Dendritic cell treated with granulocyte-macrophage colony-stimulating factor and Interleukin-4, amounts not matched to agents 40 ng/mL and 50 ng/mL, for 4 days (primary cell): ENCODE measurements at regions not wholly inside any gene's neighbourhood (a gene's known extent, or its start where the extent isn't known, plus 50 kb on each side); places are given as distances from the start of the nearest gene placed in this dataset.
"Not testable (repeated sequence)": the region's sequence is repeated elsewhere in the genome, so short reads cannot be mapped to it uniquely, and the experiment has no call there.

Experiments
- H3K27ac Mint-ChIP-seq: one replicate; pipeline ENCODE4 v1.8.0; 2022; ENCODE audit warnings: mild to moderate bottlenecking, mixed read lengths
- H3K27me3 Mint-ChIP-seq: one replicate; pipeline ENCODE4 v1.8.0; 2022; ENCODE audit warnings: mild to moderate bottlenecking, mixed read lengths
- H3K36me3 Mint-ChIP-seq: one replicate; pipeline ENCODE4 v1.8.0; 2022; ENCODE audit warnings: low read depth, mixed read lengths
- H3K4me1 Mint-ChIP-seq: one replicate; pipeline ENCODE4 v1.8.0; 2022; ENCODE audit warnings: low read depth, mixed read lengths
- H3K4me3 Mint-ChIP-seq: one replicate; pipeline ENCODE4 v1.8.0; 2022; ENCODE audit warnings: mild to moderate bottlenecking, moderate library complexity, mixed read lengths
- H3K9me3 Mint-ChIP-seq: one replicate; pipeline ENCODE4 v1.8.0; 2022; ENCODE audit warnings: mixed read lengths
- intact Hi-C: fragments of 100-400 bp; cut with micrococcal nuclease; formaldehyde crosslinking; loops from one replicate; pipeline ENCODE4 v1.15.0; 2022

DNA sequence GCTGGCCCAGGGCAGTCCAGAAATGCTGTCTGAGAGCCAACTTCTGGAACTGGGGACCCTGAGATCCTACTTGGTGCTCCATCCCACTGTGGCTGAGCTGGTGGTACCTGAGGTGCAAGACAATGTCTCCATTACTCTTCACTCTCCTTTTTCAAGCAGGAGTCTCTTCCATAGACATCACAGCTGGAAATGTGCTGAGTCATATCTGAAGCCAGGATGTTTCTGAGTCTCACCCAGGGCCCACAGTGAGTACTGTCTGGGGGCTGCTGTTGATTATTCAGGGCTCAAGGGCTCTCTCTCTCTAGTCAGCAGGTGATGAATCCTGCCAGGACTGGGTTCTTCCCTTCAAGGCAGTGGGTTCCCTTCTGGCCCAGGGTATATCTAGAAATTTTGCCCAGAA lies 145.2 kb upstream of the TAS2R1 start:
- peaks cover 14% of the 10 kb centered on the region for H3K9me3 Mint-ChIP-seq
- intact Hi-C loops = no loop called here
- H3K27me3 Mint-ChIP-seq = no peaks in the 10 kb centered on the region
- no peak overlapping the region for H3K27ac Mint-ChIP-seq
- no peaks in the 10 kb centered on the region for H3K4me1 Mint-ChIP-seq
- no peak overlapping the region for H3K4me3 Mint-ChIP-seq
- H3K36me3 Mint-ChIP-seq = no peaks in the 10 kb centered on the region

DNA sequence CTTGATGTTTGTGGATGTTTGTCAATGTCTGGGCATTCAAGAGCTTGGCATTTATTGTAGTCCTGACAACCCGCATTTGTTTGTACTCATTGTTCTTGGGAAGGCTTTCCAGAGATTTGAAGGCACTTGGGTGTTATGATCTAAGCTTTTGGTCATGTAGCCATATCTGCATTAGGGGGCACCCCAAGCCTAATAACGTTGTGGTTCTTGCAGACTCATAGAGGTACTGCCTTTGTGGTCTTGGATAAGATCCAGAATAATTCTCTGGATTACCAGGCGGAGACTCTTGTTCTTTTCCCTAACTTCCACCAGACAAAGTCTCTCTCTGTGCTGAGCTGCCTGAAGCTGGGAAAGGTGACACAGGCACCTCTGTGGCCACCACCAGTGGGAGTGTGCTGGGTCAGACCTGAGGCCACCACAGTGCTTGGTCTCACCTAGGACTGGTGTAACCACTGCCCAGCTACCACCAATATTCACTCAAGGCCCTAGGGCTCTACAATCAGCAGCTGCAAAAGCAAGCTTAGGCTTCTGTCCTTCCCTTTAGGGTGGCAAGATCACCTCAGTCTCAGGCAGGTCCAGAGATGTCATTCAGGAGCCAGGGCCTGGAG lies 144.4 kb upstream of the TAS2R1 start:
- Mint-ChIP-seq H3K4me1 (no peaks in the 10 kb centered on the region), H3K27ac (no peak overlapping the region), H3K4me3 (no peak overlapping the region), H3K27me3 (no peaks in the 10 kb centered on the region), H3K9me3 (peaks cover 8% of the 10 kb centered on the region), H3K36me3 (no peaks in the 10 kb centered on the region)
- intact Hi-C loops = no loop called here

DNA sequence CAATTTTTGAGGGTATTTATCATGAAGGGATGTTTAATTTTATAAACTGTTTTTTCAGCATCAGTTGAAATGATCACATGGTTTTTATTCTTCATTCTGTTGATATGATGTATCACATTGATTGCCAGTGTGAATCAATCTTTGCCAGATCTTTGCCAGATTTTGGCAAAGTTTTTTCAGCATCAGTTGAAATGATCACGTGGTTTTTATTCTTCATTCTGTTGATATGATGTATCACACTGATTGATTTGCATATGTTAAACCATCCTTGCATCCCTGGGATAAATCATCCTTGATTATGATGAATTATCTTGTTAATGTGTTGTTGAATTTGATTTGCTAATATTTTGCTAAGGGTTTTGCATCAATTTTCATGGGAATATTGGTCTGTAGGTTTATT lies 140.9 kb upstream of the TAS2R1 start:
- Mint-ChIP-seq H3K27me3 (no peaks in the 10 kb centered on the region), H3K36me3 (no peaks in the 10 kb centered on the region), H3K9me3 (peaks cover under 1% of the 10 kb centered on the region), H3K4me3 (no peak overlapping the region), H3K4me1 (no peaks in the 10 kb centered on the region), H3K27ac (no peak overlapping the region)
- intact Hi-C loops = no loop called here

DNA sequence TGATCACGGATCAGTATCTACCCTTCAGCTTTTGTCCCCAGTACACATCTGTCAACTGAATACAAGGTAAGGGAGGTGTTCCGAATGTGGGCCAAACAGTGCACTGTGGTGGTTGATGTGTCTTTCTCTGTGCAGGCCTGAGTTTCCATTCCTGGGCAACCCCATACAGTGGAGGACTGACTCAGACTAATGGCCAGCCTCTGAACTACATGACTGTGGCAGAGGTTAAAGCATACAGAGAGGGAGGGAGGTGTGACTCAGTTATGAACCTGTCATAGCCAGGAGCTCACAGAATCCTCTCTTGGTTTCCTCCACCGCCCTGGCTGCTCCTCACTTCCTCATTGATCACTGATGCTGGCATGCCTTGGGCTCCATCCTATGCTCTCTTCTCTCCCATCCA lies 136.4 kb upstream of the TAS2R1 start:
- Mint-ChIP-seq H3K27ac (no peak overlapping the region), H3K4me1 (no peaks in the 10 kb centered on the region), H3K27me3 (no peaks in the 10 kb centered on the region), H3K36me3 (no peaks in the 10 kb centered on the region), H3K4me3 (no peak overlapping the region), H3K9me3 (no peaks in the 10 kb centered on the region)
- intact Hi-C loops = no loop called here

DNA sequence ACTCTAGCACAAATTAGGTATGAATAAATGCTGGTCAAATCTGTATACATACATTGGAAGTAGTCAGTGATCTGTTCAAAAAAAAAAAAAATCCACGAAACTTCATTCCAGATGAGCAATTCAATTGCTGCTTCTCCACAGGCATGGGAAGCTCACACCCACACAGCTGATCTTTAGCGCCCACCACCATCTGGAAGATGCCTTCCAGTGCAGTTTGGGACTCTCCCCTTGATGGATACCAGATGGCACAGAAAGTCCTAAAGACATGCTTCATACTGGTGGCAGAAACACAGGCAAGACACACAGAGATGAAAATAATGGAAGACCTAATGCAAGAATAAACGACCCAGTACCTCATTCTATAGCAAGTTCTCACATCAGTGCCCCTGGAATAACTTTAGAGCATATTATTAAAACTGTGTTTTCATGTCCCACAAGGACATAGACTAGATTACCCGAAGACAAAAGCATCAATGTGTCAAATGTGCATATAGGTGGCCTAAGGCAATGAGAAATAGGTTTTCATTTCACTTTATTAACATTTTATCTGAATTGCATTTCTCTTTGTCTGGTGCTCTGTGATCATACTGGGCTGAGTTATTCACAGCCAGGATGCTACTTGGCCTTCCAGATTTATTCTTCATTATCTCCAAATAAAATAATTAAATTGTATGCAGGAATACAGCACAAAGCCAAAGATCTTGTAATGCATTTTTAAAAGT lies 135.4 kb upstream of the TAS2R1 start:
- H3K4me3 Mint-ChIP-seq = no peak overlapping the region
- no peaks in the 10 kb centered on the region for H3K4me1 Mint-ChIP-seq
- no peaks in the 10 kb centered on the region for H3K9me3 Mint-ChIP-seq
- H3K27ac Mint-ChIP-seq = no peak overlapping the region
- intact Hi-C loops = no loop called here
- no peaks in the 10 kb centered on the region for H3K36me3 Mint-ChIP-seq
- H3K27me3 Mint-ChIP-seq = no peaks in the 10 kb centered on the region

DNA sequence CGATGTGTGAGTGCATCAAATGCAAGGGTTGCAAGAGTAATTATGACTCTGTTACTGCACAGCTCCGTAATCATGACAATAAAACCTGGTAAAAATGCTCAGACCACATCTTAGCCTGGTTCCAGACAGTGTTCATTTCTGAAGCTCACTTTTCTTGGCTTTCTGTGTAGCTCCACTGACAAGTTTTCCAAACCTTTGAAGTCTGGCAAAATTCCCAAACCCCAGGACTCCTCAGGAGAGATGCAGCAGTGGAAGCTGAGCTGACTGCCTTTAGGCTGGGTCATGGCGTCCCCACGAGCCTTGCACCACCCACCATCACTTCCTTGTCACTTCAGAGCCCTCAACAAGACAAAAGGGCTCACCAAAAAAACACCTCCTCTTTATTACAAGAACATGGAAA lies 131.6 kb upstream of the TAS2R1 start:
- Mint-ChIP-seq H3K27ac (no peak overlapping the region), H3K27me3 (no peaks in the 10 kb centered on the region), H3K36me3 (no peaks in the 10 kb centered on the region), H3K4me1 (no peaks in the 10 kb centered on the region), H3K4me3 (no peak overlapping the region), H3K9me3 (no peaks in the 10 kb centered on the region)
- intact Hi-C loops = no loop called here

DNA sequence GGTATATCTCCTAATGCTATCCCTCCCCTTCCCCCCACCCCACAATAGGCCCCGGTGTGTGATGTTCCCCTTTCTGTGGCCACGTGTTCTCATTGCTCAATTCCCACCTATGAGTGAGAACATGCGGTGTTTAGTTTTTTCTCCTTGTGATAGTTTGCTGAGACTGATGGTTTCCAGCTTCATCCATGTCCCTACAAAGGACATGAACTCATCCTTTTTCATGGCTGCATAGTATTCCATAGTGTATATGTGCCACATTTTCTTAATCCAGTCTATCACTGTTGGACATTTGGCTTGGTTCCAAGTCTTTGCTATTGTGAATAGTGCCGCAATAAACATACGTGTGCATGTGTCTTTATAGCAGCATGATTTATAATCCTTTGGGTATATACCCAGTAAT lies 122.5 kb upstream of the TAS2R1 start:
- H3K4me3 Mint-ChIP-seq, H3K4me1 Mint-ChIP-seq, H3K9me3 Mint-ChIP-seq, intact Hi-C loops, H3K27ac Mint-ChIP-seq, H3K27me3 Mint-ChIP-seq, H3K36me3 Mint-ChIP-seq: not testable (repeated sequence)

DNA sequence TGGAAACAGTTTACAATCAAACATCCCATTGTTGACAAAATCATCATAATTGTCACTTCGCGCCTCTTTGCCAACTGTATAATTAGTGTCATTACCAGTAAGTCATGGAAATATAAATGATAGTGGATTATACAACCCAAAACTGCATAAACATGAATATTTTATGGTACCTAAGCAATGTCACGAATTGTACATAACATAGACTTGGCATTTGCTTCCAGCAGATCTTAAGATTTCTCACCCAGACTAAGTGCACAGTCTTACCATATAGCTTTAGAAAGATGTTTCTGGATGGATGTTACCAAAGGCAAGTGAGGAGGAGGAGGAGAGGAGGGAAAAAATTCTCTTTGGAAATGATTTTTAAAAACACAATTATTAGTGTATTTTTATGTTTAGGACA lies 113.4 kb upstream of the TAS2R1 start:
- no peak overlapping the region for H3K4me3 Mint-ChIP-seq
- H3K4me1 Mint-ChIP-seq = no peaks in the 10 kb centered on the region
- no peaks in the 10 kb centered on the region for H3K36me3 Mint-ChIP-seq
- H3K9me3 Mint-ChIP-seq = peaks cover 21% of the 10 kb centered on the region
- intact Hi-C loops = no loop called here
- no peak overlapping the region for H3K27ac Mint-ChIP-seq
- no peaks in the 10 kb centered on the region for H3K27me3 Mint-ChIP-seq

DNA sequence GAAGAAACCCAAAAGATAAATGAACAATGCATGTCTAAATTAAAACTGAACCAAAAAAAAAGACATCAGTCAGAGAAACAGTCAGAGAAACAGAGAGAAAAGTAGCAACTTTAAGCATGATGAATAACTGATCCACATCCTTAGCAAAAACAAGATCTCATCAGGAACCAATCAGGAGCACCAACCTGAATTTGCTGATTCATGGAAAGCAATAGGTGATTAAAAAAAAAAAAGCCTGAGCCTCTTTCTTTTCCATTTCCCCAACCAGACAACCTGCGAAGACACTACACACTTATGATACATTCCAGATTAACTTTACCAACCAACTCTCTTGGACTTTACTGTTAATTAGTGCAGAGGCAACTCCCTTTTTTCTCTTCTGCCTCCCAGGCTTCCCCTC lies 112.7 kb upstream of the TAS2R1 start:
- H3K27me3 Mint-ChIP-seq = no peaks in the 10 kb centered on the region
- peaks cover 21% of the 10 kb centered on the region for H3K9me3 Mint-ChIP-seq
- no peaks in the 10 kb centered on the region for H3K36me3 Mint-ChIP-seq
- H3K4me3 Mint-ChIP-seq = no peak overlapping the region
- intact Hi-C loops = no loop called here
- H3K4me1 Mint-ChIP-seq = no peaks in the 10 kb centered on the region
- no peak overlapping the region for H3K27ac Mint-ChIP-seq

DNA sequence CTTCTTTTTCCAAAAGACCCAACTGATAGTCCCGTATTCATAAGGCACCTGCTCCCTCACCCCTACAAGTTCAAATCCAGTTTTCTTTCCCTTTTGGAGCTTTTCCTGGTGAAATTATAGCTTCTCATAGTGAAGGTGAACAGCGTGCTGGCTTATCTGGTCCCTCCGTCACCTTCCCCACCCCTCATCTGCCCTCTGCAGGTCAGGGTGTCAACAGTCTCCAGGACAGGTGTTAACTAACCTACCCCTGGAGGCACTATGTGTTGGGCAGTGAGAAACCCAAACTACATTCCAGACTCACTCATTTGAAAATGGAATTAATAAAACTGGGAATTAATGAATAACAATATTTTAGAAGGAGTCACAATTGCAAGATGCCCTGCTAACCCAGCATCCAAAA lies 109.0 kb upstream of the TAS2R1 start:
- Mint-ChIP-seq H3K9me3 (peaks cover 8% of the 10 kb centered on the region), H3K27me3 (no peaks in the 10 kb centered on the region), H3K4me3 (no peak overlapping the region), H3K27ac (no peak overlapping the region), H3K4me1 (no peaks in the 10 kb centered on the region), H3K36me3 (no peaks in the 10 kb centered on the region)
- intact Hi-C loops = no loop called here

DNA sequence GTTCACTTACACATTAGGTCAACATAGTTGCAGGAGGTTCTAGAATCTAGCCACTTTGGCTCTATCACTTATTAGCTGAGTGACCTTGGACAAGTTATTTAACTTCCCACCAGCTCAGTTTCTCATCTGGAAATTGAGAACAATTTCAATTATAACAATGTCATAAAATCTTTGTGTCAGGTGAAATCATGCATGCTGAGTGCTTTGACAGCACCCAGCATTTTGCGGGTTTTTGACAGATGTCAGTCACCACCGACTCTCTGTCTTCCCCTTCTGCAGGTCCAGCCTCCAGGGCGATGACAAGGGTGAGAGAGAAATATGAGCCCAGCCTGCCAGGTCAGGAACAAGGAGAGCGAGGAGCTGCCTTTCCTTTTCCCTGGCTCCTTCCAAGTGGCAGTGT lies 107.1 kb upstream of the TAS2R1 start:
- H3K27me3 Mint-ChIP-seq = no peaks in the 10 kb centered on the region
- intact Hi-C loops = no loop called here
- peaks cover 11% of the 10 kb centered on the region for H3K9me3 Mint-ChIP-seq
- H3K36me3 Mint-ChIP-seq = no peaks in the 10 kb centered on the region
- no peak overlapping the region for H3K27ac Mint-ChIP-seq
- no peak overlapping the region for H3K4me3 Mint-ChIP-seq
- H3K4me1 Mint-ChIP-seq = no peaks in the 10 kb centered on the region

DNA sequence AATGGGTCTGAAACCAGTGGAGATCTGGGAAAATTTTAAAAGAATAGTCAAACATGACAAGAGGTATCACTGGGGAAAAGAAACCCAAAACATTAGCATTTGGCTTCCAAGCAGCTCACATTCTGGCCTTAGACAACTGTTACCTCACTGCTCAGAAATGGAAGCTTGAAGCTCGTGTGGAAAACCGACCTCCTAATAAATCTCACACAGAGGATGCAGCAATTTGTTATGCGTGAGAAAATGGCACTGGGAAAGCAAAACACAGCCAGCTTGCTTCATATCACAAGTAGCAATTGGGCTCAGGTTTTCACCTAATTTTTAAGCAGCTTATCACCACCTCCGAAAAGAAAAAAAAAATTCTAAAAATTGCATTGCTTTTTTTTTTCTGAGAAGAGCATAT lies 103.3 kb upstream of the TAS2R1 start:
- Mint-ChIP-seq H3K4me3 (no peak overlapping the region), H3K27me3 (no peaks in the 10 kb centered on the region), H3K9me3 (peaks cover 37% of the 10 kb centered on the region), H3K36me3 (no peaks in the 10 kb centered on the region), H3K4me1 (no peaks in the 10 kb centered on the region), H3K27ac (no peak overlapping the region)
- intact Hi-C loops = no loop called here

DNA sequence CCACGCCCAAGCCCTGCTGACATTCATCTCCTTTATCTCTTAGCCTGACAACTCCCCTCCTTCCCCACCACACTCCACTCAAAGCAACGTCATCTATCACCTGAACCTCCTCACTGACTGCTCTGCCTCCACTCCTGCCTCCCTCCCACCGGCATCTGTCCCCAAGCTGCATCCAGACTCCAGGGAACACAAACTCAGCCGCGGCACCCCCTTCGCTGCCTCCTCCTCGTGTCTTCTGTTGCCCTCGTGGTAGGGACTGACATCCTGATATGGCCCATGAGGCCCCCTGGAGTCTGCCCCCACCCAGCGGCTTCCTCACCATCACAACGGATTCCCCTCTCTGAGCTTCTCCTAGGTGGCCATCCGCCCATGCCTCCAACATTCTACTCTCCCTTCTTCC lies 101.0 kb upstream of the TAS2R1 start:
- H3K9me3 Mint-ChIP-seq = peaks cover 61% of the 10 kb centered on the region
- intact Hi-C loops = no loop called here
- no peaks in the 10 kb centered on the region for H3K4me1 Mint-ChIP-seq
- H3K36me3 Mint-ChIP-seq = no peaks in the 10 kb centered on the region
- H3K4me3 Mint-ChIP-seq = no peak overlapping the region
- no peak overlapping the region for H3K27ac Mint-ChIP-seq
- no peaks in the 10 kb centered on the region for H3K27me3 Mint-ChIP-seq

DNA sequence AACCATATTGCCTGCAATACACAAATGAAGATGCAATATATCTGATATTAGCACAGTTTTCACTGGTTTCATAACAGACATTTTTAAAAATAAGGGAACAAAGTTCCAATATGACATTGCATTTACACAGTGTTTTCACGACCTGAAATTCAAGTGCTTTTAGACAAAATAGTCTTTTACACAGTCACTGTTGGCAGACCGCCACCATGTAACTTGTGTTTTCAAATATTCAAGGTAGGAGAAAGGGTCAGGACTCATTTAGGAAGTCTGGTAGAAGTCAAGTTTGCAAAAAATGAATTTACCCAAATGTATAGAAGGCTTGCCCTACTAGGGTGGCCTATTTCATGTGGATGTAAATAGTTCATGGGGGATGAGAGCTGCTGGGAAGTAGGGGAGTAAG lies 98.1 kb upstream of the TAS2R1 start:
- H3K4me1 Mint-ChIP-seq = no peaks in the 10 kb centered on the region
- no peak overlapping the region for H3K4me3 Mint-ChIP-seq
- H3K27me3 Mint-ChIP-seq = no peaks in the 10 kb centered on the region
- no peaks in the 10 kb centered on the region for H3K36me3 Mint-ChIP-seq
- H3K9me3 Mint-ChIP-seq = peaks cover 55% of the 10 kb centered on the region
- no peak overlapping the region for H3K27ac Mint-ChIP-seq
- intact Hi-C loops = no loop called here

DNA sequence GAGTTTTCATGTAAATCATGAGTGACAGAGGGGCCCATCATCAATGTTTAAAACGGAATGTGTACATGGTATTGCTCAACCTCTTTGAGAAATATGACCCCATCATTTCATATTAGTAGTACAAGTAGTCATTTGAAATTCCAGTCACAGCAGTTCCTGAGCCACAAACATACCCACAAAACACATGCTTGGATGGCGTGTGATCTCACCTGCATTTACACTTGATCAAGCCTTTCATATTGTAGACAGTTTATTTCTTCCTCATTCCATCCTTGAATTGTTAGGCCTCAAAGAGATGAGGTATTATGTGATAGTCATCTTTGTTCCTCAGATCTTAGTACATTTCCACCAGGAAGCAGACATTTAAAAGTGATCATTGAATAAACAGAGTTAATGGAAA lies 96.8 kb upstream of the TAS2R1 start:
- peaks cover 48% of the 10 kb centered on the region for H3K9me3 Mint-ChIP-seq

More for the DNA sequence above, 96.8 kb upstream of the TAS2R1 start:
- intact Hi-C loops = no loop called here
- Mint-ChIP-seq H3K27ac (no peak overlapping the region), H3K4me1 (no peaks in the 10 kb centered on the region), H3K4me3 (no peak overlapping the region), H3K36me3 (no peaks in the 10 kb centered on the region), H3K27me3 (no peaks in the 10 kb centered on the region)
